ENCODE measurements at regions not wholly inside any gene's neighbourhood (a gene's known extent, or its start where the extent isn't known, plus 50 kb on each side); places are given as distances from the start of the nearest gene placed in this dataset.
"Not testable (repeated sequence)": the region's sequence is repeated elsewhere in the genome, so short reads cannot be mapped to it uniquely, and the experiment has no call there.

DNA sequence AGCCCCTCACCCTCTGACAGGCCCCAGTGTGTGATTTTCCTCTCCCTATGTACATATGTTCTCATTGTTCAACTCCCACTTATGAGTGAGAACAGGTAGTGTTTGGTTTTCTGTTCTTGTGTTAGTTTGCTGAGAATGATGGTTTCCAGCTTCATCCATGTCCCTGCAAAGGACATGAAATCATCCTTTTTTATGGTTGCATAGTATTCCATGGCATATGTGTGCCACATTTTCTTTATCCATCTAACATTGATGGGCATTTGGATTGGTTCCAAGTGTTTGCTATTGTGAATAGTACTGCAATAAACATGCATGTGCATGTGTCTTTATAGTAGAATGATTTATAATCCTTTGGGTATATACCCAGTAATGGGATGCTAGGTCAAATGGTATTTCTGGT lies 223.7 kb upstream of the VLDLR start:
- TF ChIP-seq YY1 (IDR thresholded peaks at IDR 0.05; ENCODE audit: insufficient read depth, insufficient read length); SUZ12 (IDR thresholded peaks at IDR 0.05; ENCODE audit: extremely low read depth, insufficient read depth, insufficient read length): not testable (repeated sequence)

Measured in NT2/D1 (cell line).